ENCODE measurements at regions not wholly inside any gene's neighbourhood (a gene's known extent, or its start where the extent isn't known, plus 50 kb on each side); places are given as distances from the start of the nearest gene placed in this dataset.

GRCh38 chr6:142500250-142500786 lies 198.5 kb downstream of the ADGRG6 start:
- intact Hi-C loops (cut with micrococcal nuclease), result no loop called here

GRCh38 chr6:142501795-142502194 lies 200.0 kb downstream of the ADGRG6 start:
- intact Hi-C loops (cut with micrococcal nuclease), result no loop called here

- intact Hi-C loops (cut with micrococcal nuclease), result no loop called here
Measured at GRCh38 chr6:142507065-142507464, 205.3 kb downstream of the ADGRG6 start.

- intact Hi-C loops (cut with micrococcal nuclease), result no loop called here
Measured at GRCh38 chr6:142510211-142510610, 208.4 kb downstream of the ADGRG6 start.

- intact Hi-C loops (cut with micrococcal nuclease), result no loop called here
Measured at GRCh38 chr6:142518126-142518525, 216.3 kb downstream of the ADGRG6 start.

GRCh38 chr6:142518761-142519160 lies 217.0 kb downstream of the ADGRG6 start:
- intact Hi-C loops (cut with micrococcal nuclease), result no loop called here

GRCh38 chr6:142521791-142522190 lies 220.0 kb downstream of the ADGRG6 start:
- intact Hi-C loops (cut with micrococcal nuclease), result no loop called here

GRCh38 chr6:142523515-142524375 lies 221.9 kb downstream of the ADGRG6 start:
- intact Hi-C loops (cut with micrococcal nuclease), result no loop called here

GRCh38 chr6:142530566-142530965 lies 228.8 kb downstream of the ADGRG6 start:
- intact Hi-C loops (cut with micrococcal nuclease), result no loop called here

GRCh38 chr6:142531727-142532126 lies 229.9 kb downstream of the ADGRG6 start:
- intact Hi-C loops (cut with micrococcal nuclease), result no loop called here

GRCh38 chr6:142534076-142534475 lies 232.3 kb downstream of the ADGRG6 start:
- intact Hi-C loops (cut with micrococcal nuclease), result no loop called here

- intact Hi-C loops (cut with micrococcal nuclease), result no loop called here
Measured at GRCh38 chr6:142534484-142534883, 232.7 kb downstream of the ADGRG6 start.

GRCh38 chr6:142537612-142538478 lies 236.0 kb downstream of the ADGRG6 start:
- intact Hi-C loops (cut with micrococcal nuclease), result no loop called here

- intact Hi-C loops (cut with micrococcal nuclease), result no loop called here
Measured at GRCh38 chr6:142542704-142543233, 241.0 kb downstream of the ADGRG6 start.

- intact Hi-C loops (cut with micrococcal nuclease), result no loop called here
Measured at GRCh38 chr6:142543606-142544005, 241.8 kb downstream of the ADGRG6 start.

GRCh38 chr6:142544199-142544838 lies 242.5 kb downstream of the ADGRG6 start:
- intact Hi-C loops (cut with micrococcal nuclease), result no loop called here

GRCh38 chr6:142545147-142545546 lies 243.3 kb downstream of the ADGRG6 start:
- intact Hi-C loops (cut with micrococcal nuclease), result no loop called here

GRCh38 chr6:142548566-142548965 lies 246.8 kb downstream of the ADGRG6 start:
- intact Hi-C loops (cut with micrococcal nuclease), result no loop called here

- intact Hi-C loops (cut with micrococcal nuclease), result no loop called here
Measured at GRCh38 chr6:142550310-142551063, 248.7 kb downstream of the ADGRG6 start.

GRCh38 chr6:142551274-142551811 lies 249.5 kb downstream of the ADGRG6 start:
- intact Hi-C loops (cut with micrococcal nuclease), result no loop called here
